WTC11 (cell line): ENCODE measurements at regions not wholly inside any gene's neighbourhood (a gene's known extent, or its start where the extent isn't known, plus 50 kb on each side); places are given as distances from the start of the nearest gene placed in this dataset.

ENCODE experiments used
- ATAC-seq: fragments of 200-7000 bp; cut with Tn5 transposase; 2 replicates; pipeline ENCODE4 v1.10.0; 2021; ENCODE audit warnings: mild to moderate bottlenecking, moderate library complexity
- CTCF ChIA-PET: fragments of 300-600 bp; sonication (Branson Sonifier 250); formaldehyde crosslinking; loops from one replicate; lab custom pipeline; 2021; ENCODE audit warnings: antibody characterized with exemption; lab: Charles Lee
- POLR2A ChIA-PET: fragments of 350-600 bp; sonication (Branson Sonifier 250); formaldehyde crosslinking; loops from one replicate; lab custom pipeline; 2021; ENCODE audit warnings: antibody characterized with exemption; lab: Charles Lee
- DNase-seq: peaks from one replicate; pipeline ENCODE4 v3.0.0; 2021; ENCODE audit warnings: low spot score
- H3K27ac Mint-ChIP-seq: 2 replicates; pipeline ENCODE4 v1.8.0; 2021; ENCODE audit warnings: mixed read lengths
- H3K27me3 Mint-ChIP-seq: 2 replicates; pipeline ENCODE4 v1.8.0; 2021; ENCODE audit warnings: low read depth, mild to moderate bottlenecking, moderate library complexity, mixed read lengths
- H3K36me3 Mint-ChIP-seq: 2 replicates; pipeline ENCODE4 v1.8.0; 2021; ENCODE audit warnings: mixed read lengths
- H3K4me1 Mint-ChIP-seq: 2 replicates; pipeline ENCODE4 v1.8.0; 2022; ENCODE audit warnings: mixed read lengths
- H3K4me3 Mint-ChIP-seq: 2 replicates; pipeline ENCODE4 v1.8.0; 2021; ENCODE audit warnings: mild to moderate bottlenecking, moderate library complexity, mixed read lengths
- H3K9me3 Mint-ChIP-seq: 2 replicates; pipeline ENCODE4 v1.8.0; 2021; ENCODE audit warnings: mixed read lengths
- CREM ChIP-seq: sonication (generic); formaldehyde crosslinking; IDR thresholded peaks from 2 replicates; pipeline ENCODE4 v1.8.1; 2022; ENCODE audit warnings: mild to moderate bottlenecking, missing genetic modification reagents, moderate library complexity
- ERG ChIP-seq: fragments of 250-450 bp; sonication (Bioruptor Pico); IDR thresholded peaks from 2 replicates; pipeline ENCODE4 v1.8.0; 2021; ENCODE audit warnings: mild to moderate bottlenecking
- ESRRA ChIP-seq: sonication (generic); formaldehyde crosslinking; IDR thresholded peaks from 2 replicates; pipeline ENCODE4 v1.8.1; 2022; ENCODE audit warnings: mild to moderate bottlenecking, missing genetic modification reagents, borderline replicate concordance
- GABPB1 ChIP-seq: sonication (generic); formaldehyde crosslinking; IDR thresholded peaks from 2 replicates; pipeline ENCODE4 v1.8.1; 2023; ENCODE audit warnings: mild to moderate bottlenecking, missing genetic modification reagents
- NR3C1 ChIP-seq: sonication (generic); formaldehyde crosslinking; conservative IDR thresholded peaks from 2 replicates; pipeline ENCODE4 v1.8.1; 2023; ENCODE audit warnings: low read depth, mild to moderate bottlenecking, missing genetic modification reagents
- PRDM15 ChIP-seq: sonication (generic); formaldehyde crosslinking; IDR thresholded peaks from 2 replicates; pipeline ENCODE4 v1.8.0; 2022; ENCODE audit warnings: missing genetic modification reagents
- SMAD4 ChIP-seq: sonication (generic); formaldehyde crosslinking; IDR thresholded peaks from 2 replicates; pipeline ENCODE4 v1.8.0; 2022; ENCODE audit warnings: mild to moderate bottlenecking, missing genetic modification reagents
- SOX15 ChIP-seq: fragments of 250-450 bp; sonication (Bioruptor Pico); IDR thresholded peaks from 2 replicates; pipeline ENCODE4 v1.9.0; 2021; ENCODE audit warnings: mild to moderate bottlenecking
- SP1 ChIP-seq: sonication (generic); formaldehyde crosslinking; conservative IDR thresholded peaks from 2 replicates; pipeline ENCODE4 v1.8.1; 2022; ENCODE audit warnings: missing genetic modification reagents
- TEAD1 ChIP-seq: sonication (generic); formaldehyde crosslinking; IDR thresholded peaks from 2 replicates; pipeline ENCODE4 v1.8.0; 2022; ENCODE audit warnings: mild to moderate bottlenecking, missing genetic modification reagents
- ZNF121 ChIP-seq: sonication (generic); formaldehyde crosslinking; IDR thresholded peaks from 2 replicates; pipeline ENCODE4 v1.8.0; 2023; ENCODE audit warnings: missing genetic modification reagents
- ZNF219 ChIP-seq: sonication (generic); formaldehyde crosslinking; IDR thresholded peaks from 2 replicates; pipeline ENCODE4 v1.8.0; 2023; ENCODE audit warnings: missing genetic modification reagents, mild to moderate bottlenecking, borderline replicate concordance
- ZNF232 ChIP-seq: sonication (generic); formaldehyde crosslinking; IDR thresholded peaks from 2 replicates; pipeline ENCODE4 v1.8.0; 2022; ENCODE audit warnings: mild to moderate bottlenecking, missing genetic modification reagents
- ZNF317 ChIP-seq: sonication (generic); formaldehyde crosslinking; IDR thresholded peaks from 2 replicates; pipeline ENCODE4 v1.8.1; 2023; ENCODE audit warnings: low read depth, mild to moderate bottlenecking, moderate library complexity, missing genetic modification reagents, borderline replicate concordance
- ZNF396 ChIP-seq: fragments of 250-450 bp; sonication (Bioruptor Pico); IDR thresholded peaks from 2 replicates; pipeline ENCODE4 v1.8.0; 2021; ENCODE audit warnings: mild to moderate bottlenecking, moderate library complexity, borderline replicate concordance
- ZNF416 ChIP-seq: fragments of 250-450 bp; sonication (Bioruptor Pico); IDR thresholded peaks from 2 replicates; pipeline ENCODE4 v1.9.0; 2021; ENCODE audit warnings: mild to moderate bottlenecking, inconsistent platforms
- TF ChIP-seq, protein P1 (sequence below): sonication (generic); formaldehyde crosslinking; IDR thresholded peaks from 2 replicates; pipeline ENCODE4 v1.8.1; 2023; ENCODE audit warnings: mild to moderate bottlenecking, moderate library complexity, missing genetic modification reagents
- TF ChIP-seq, protein P2 (sequence below): fragments of 250-450 bp; sonication (Bioruptor Pico); IDR thresholded peaks from 2 replicates; pipeline ENCODE4 v1.9.0; 2021; ENCODE audit warnings: mild to moderate bottlenecking
- TF ChIP-seq, protein P3 (sequence below): sonication (generic); formaldehyde crosslinking; IDR thresholded peaks from 2 replicates; pipeline ENCODE4 v1.8.0; 2023; ENCODE audit warnings: missing genetic modification reagents
- TF ChIP-seq, protein P4 (sequence below): fragments of 250-450 bp; sonication (Bioruptor Pico); IDR thresholded peaks from 2 replicates; pipeline ENCODE4 v1.9.0; 2021; ENCODE audit warnings: mild to moderate bottlenecking
- TF ChIP-seq, protein P5 (sequence below): sonication (generic); formaldehyde crosslinking; IDR thresholded peaks from 2 replicates; pipeline ENCODE4 v1.8.0; 2022; ENCODE audit warnings: mild to moderate bottlenecking, missing genetic modification reagents

- no peak for TF ChIP-seq ERG
- no peak for TF ChIP-seq ZNF219
- no peak for TF ChIP-seq ZNF416
- no peak for TF ChIP-seq ZNF396 (CRISPR knock-in tag)
- no peak for TF ChIP-seq TEAD1
- TF ChIP-seq, protein P1, sequence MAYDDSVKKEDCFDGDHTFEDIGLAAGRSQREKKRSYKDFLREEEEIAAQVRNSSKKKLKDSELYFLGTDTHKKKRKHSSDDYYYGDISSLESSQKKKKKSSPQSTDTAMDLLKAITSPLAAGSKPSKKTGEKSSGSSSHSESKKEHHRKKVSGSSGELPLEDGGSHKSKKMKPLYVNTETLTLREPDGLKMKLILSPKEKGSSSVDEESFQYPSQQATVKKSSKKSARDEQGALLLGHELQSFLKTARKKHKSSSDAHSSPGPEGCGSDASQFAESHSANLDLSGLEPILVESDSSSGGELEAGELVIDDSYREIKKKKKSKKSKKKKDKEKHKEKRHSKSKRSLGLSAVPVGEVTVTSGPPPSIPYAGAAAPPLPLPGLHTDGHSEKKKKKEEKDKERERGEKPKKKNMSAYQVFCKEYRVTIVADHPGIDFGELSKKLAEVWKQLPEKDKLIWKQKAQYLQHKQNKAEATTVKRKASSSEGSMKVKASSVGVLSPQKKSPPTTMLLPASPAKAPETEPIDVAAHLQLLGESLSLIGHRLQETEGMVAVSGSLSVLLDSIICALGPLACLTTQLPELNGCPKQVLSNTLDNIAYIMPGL (CRISPR knock-in tag): no peak
- TF ChIP-seq, all 79 proteins: peak for 0
Measured at GRCh38 chr21:38609580-38609979, 111.3 kb upstream of the ERG start (continued).

GRCh38 chr21:38610623-38611251, 112.5 kb upstream of the ERG start:
- ChIA-PET POLR2A (no interaction called here), CTCF (no interaction called here)
- no peak for ATAC-seq
- Mint-ChIP-seq H3K4me3 (no peak overlapping the region), H3K27ac (no peak overlapping the region), H3K9me3 (peaks cover 4% of the 10 kb centered on the region; the same call in 1 of the 2 replicates), H3K4me1 (peaks cover 5% of the 10 kb centered on the region), H3K27me3 (no peaks in the 10 kb centered on the region; the same call in none of the 2 replicates), H3K36me3 (peaks cover 3% of the 10 kb centered on the region; the same call in 1 of the 2 replicates)
- DNase-seq: no peak
- TF ChIP-seq ZNF121 (CRISPR knock-in tag) (no peak), ZNF416 (no peak), SMAD4 (no peak), NR3C1 (CRISPR knock-in tag) (no peak), ESRRA (no peak), TEAD1 (no peak), CREM (CRISPR knock-in tag) (no peak), ZNF232 (CRISPR knock-in tag) (no peak), ZNF317 (CRISPR knock-in tag) (no peak), SOX15 (CRISPR knock-in tag) (no peak), PRDM15 (CRISPR knock-in tag) (no peak), SP1 (CRISPR knock-in tag) (no peak), GABPB1 (no peak)
- TF ChIP-seq, protein P2, sequence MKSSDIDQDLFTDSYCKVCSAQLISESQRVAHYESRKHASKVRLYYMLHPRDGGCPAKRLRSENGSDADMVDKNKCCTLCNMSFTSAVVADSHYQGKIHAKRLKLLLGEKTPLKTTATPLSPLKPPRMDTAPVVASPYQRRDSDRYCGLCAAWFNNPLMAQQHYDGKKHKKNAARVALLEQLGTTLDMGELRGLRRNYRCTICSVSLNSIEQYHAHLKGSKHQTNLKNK (CRISPR knock-in tag): no peak
- TF ChIP-seq, protein P3, sequence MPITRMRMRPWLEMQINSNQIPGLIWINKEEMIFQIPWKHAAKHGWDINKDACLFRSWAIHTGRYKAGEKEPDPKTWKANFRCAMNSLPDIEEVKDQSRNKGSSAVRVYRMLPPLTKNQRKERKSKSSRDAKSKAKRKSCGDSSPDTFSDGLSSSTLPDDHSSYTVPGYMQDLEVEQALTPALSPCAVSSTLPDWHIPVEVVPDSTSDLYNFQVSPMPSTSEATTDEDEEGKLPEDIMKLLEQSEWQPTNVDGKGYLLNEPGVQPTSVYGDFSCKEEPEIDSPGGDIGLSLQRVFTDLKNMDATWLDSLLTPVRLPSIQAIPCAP (CRISPR knock-in tag): no peak
- TF ChIP-seq, protein P4, sequence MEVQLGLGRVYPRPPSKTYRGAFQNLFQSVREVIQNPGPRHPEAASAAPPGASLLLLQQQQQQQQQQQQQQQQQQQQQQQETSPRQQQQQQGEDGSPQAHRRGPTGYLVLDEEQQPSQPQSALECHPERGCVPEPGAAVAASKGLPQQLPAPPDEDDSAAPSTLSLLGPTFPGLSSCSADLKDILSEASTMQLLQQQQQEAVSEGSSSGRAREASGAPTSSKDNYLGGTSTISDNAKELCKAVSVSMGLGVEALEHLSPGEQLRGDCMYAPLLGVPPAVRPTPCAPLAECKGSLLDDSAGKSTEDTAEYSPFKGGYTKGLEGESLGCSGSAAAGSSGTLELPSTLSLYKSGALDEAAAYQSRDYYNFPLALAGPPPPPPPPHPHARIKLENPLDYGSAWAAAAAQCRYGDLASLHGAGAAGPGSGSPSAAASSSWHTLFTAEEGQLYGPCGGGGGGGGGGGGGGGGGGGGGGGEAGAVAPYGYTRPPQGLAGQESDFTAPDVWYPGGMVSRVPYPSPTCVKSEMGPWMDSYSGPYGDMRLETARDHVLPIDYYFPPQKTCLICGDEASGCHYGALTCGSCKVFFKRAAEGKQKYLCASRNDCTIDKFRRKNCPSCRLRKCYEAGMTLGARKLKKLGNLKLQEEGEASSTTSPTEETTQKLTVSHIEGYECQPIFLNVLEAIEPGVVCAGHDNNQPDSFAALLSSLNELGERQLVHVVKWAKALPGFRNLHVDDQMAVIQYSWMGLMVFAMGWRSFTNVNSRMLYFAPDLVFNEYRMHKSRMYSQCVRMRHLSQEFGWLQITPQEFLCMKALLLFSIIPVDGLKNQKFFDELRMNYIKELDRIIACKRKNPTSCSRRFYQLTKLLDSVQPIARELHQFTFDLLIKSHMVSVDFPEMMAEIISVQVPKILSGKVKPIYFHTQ (CRISPR knock-in tag): no peak
- TF ChIP-seq, protein P5, sequence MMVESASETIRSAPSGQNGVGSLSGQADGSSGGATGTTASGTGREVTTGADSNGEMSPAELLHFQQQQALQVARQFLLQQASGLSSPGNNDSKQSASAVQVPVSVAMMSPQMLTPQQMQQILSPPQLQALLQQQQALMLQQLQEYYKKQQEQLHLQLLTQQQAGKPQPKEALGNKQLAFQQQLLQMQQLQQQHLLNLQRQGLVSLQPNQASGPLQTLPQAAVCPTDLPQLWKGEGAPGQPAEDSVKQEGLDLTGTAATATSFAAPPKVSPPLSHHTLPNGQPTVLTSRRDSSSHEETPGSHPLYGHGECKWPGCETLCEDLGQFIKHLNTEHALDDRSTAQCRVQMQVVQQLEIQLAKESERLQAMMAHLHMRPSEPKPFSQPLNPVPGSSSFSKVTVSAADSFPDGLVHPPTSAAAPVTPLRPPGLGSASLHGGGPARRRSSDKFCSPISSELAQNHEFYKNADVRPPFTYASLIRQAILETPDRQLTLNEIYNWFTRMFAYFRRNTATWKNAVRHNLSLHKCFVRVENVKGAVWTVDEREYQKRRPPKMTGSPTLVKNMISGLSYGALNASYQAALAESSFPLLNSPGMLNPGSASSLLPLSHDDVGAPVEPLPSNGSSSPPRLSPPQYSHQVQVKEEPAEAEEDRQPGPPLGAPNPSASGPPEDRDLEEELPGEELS (CRISPR knock-in tag): no peak
